ENCODE measurements at regions not wholly inside any gene's neighbourhood (a gene's known extent, or its start where the extent isn't known, plus 50 kb on each side); places are given as distances from the start of the nearest gene placed in this dataset.
A peak's percentile ranks its signal among the peaks of the same experiment; 100 is the strongest.
"Not testable (repeated sequence)": the region's sequence is repeated elsewhere in the genome, so short reads cannot be mapped to it uniquely, and the experiment has no call there.

DNA sequence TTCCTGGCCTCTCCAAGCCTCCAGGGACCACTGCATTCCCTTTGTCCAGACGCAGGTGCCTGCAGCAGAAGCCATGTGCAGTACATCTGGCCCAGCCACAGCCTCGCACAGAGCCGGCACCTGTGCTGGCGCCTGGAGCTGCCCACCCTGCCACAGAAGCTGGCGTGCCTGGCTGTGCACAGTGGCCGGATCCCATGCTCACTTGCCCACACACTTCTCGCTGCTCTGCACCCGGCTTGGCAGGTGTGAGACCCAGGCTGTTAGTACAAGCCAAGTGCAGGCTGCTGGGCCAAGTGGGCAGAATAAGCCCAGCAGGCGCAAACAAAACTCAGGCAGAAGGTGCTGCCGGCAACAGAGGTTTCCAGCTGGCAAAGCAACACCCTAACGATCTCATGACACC lies 124.5 kb upstream of the CCDC150 start:
- DNase-seq: no peak
- CTCF ChIA-PET: no interaction called here
- H3K36me3 Mint-ChIP-seq: no peaks in the 10 kb centered on the region
- H3K27me3 Mint-ChIP-seq: peaks cover 10% of the 10 kb centered on the region
- no peaks in the 10 kb centered on the region for H3K9me3 Mint-ChIP-seq
- H3K4me3 Mint-ChIP-seq: no peak overlapping the region
- no peak overlapping the region for H3K27ac Mint-ChIP-seq
- H3K4me1 Mint-ChIP-seq: no peaks in the 10 kb centered on the region

DNA sequence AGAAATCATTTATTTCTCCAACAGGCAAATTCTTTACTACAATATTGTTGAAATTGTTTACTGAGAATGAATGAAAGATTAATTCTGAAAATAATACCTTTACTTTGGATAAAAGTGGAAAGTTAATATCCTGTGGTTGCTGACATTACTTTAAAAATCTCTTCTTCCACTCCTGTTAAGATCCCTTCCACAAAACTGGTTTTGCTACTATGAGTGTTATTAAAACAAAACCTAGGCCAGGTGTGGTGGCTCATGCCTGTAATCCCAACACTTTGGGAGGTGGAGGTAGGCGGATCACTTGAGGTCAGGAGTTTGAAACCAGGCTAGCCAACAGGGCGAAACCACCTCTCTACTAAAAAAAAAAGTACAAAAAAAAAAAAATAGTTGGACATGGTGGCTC lies 123.9 kb upstream of the CCDC150 start:
- Mint-ChIP-seq H3K27me3 (peaks cover 10% of the 10 kb centered on the region), H3K4me1 (no peaks in the 10 kb centered on the region), H3K27ac (no peak overlapping the region), H3K9me3 (no peaks in the 10 kb centered on the region), H3K36me3 (no peaks in the 10 kb centered on the region), H3K4me3 (no peak overlapping the region)
- CTCF ChIA-PET: no interaction called here
- no peak for DNase-seq

DNA sequence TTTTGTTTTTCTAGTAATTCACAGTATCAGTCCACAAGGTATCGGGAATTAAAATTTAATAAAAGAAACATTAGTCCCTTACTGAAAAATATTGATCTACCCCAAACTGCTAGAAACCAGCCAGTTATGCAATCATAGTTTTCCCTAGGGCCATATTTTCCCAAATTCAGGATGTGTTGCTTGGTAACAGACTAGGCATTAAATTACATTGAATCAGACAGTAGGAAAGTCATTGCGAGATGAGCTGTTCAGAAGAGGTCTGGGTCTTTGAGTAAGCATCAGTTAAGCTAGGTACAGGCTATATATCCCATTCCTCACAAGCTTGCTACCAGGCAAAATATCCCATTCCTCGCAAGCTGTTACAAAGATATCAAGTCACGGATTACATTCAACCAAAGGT lies 123.0 kb upstream of the CCDC150 start:
- Mint-ChIP-seq H3K9me3 (no peaks in the 10 kb centered on the region), H3K4me3 (no peak overlapping the region), H3K27me3 (peaks cover 10% of the 10 kb centered on the region), H3K36me3 (no peaks in the 10 kb centered on the region), H3K27ac (no peak overlapping the region), H3K4me1 (no peaks in the 10 kb centered on the region)
- no peak for DNase-seq
- CTCF ChIA-PET: no interaction called here

DNA sequence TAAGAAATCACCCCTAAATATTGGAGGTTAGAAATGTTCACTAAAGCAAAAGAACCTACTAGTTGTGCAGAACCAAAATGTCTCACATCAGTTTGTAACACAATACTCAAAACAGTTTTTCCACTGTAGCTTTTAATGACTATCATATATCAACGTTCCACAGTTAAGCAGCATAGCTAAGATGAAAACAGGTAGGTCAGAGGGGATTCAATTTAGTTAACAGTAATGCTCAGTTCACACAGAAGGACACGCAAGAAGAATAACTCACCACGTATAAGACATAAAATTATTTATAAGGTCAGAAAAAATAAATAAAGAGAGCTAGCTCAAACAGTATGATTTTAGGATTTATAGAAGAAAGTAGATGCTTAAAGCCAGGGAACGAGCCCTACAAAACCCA lies 118.9 kb upstream of the CCDC150 start:
- Mint-ChIP-seq H3K27me3 (peaks cover 4% of the 10 kb centered on the region), H3K4me1 (no peaks in the 10 kb centered on the region), H3K9me3 (no peaks in the 10 kb centered on the region), H3K36me3 (no peaks in the 10 kb centered on the region), H3K4me3 (no peak overlapping the region), H3K27ac (no peak overlapping the region)
- DNase-seq: no peak
- CTCF ChIA-PET: no interaction called here

DNA sequence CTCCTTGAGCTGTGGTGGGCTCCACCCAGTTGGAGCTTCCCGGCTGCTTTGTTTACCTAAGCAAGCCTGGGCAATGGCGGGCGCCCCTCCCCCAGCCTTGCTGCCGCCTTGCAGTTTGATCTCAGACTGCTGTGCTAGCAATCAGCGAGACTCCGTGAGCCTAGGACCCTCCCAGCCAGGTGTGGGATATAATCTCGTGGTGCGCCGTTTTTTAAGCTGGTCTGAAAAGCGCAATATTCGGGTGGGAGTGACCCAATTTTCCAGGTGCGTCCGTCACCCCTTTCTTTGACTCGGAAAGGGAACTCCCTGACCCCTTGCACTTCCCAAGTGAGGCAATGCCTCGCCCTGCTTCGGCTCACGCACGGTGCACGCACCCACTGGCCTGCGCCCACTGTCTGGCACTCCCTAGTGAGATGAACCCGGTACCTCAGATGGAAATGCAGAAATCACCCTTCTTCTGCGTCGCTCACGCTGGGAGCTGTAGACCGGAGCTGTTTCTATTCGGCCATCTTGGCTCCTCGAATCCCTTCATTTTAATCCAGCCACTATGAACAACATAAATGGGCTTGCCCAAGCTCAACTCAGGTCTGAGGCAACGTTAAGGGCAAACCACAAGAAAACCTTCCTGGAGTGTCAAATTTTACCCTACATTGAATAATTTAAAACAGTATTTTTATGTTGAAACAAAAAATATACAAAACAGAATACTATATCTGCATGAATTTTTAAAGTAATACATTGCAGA lies 112.4 kb upstream of the CCDC150 start:
- H3K27me3 Mint-ChIP-seq, H3K4me3 Mint-ChIP-seq, H3K27ac Mint-ChIP-seq, H3K9me3 Mint-ChIP-seq, H3K36me3 Mint-ChIP-seq, DNase-seq, CTCF ChIA-PET, H3K4me1 Mint-ChIP-seq: not testable (repeated sequence)

DNA sequence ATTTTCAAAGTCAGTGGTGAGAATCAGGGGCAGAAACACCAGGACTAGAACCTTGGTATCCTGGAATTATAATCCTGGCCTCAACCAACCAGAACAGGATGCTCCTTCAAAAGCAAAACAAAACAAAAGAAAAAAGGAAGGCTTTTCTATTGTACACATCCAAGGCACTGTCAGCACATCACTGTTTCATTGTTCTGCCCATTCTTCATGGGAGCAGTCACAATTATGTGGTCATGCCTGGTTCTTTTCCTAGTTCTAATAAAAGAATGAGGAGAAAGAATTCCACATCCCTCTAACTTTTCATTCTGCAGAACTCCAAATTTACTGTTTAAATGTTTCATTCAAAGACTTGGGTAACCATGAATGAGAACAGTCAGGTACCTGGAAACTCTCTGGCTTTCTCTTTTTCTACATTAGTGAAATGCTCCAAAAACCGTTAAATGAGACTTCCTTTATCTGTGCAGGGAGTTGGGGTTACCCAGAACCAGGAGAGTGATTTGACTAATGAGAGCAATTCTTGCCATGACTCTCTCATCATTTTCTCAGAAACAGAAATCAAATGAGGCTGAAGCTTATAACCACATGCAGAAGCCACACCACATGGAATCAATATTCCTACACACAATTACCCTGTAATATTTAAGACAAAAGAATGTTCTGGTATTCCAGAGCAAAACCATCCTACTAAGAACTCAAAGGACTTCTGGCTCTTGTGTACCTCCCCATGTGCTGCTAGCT lies 110.9 kb upstream of the CCDC150 start:
- H3K4me1 Mint-ChIP-seq: peaks cover 14% of the 10 kb centered on the region

DNA sequence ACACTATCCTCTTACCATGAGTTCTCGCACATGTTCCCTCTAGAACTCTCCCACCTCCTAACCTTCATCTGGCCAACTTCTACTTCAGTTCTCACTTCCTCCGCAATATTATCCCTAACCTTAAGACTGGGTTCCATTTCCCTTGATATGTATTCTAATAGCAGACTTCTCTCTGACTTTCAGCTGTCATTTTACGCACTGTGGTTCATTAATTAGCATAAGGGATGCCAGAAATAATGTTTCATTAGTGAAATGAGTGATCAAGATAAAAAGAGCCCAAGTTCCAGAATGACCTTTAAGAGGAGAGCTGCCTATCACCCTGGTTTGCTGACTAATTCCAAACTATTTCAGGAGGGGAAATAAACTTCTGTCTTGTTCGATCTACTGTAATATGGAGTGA lies 108.6 kb upstream of the CCDC150 start:
- no peak overlapping the region for H3K4me3 Mint-ChIP-seq
- peaks cover 4% of the 10 kb centered on the region for H3K27me3 Mint-ChIP-seq
- CTCF ChIA-PET: no interaction called here
- H3K4me1 Mint-ChIP-seq: peaks cover 27% of the 10 kb centered on the region
- DNase-seq: no peak
- H3K27ac Mint-ChIP-seq: no peak overlapping the region
- no peaks in the 10 kb centered on the region for H3K36me3 Mint-ChIP-seq
- no peaks in the 10 kb centered on the region for H3K9me3 Mint-ChIP-seq

More for the DNA sequence above, 110.9 kb upstream of the CCDC150 start:
- CTCF ChIA-PET: no interaction called here
- Mint-ChIP-seq H3K36me3 (no peaks in the 10 kb centered on the region), H3K27me3 (no peaks in the 10 kb centered on the region), H3K27ac (no peak overlapping the region), H3K4me3 (no peak overlapping the region), H3K9me3 (no peaks in the 10 kb centered on the region)
- DNase-seq: no peak

DNA sequence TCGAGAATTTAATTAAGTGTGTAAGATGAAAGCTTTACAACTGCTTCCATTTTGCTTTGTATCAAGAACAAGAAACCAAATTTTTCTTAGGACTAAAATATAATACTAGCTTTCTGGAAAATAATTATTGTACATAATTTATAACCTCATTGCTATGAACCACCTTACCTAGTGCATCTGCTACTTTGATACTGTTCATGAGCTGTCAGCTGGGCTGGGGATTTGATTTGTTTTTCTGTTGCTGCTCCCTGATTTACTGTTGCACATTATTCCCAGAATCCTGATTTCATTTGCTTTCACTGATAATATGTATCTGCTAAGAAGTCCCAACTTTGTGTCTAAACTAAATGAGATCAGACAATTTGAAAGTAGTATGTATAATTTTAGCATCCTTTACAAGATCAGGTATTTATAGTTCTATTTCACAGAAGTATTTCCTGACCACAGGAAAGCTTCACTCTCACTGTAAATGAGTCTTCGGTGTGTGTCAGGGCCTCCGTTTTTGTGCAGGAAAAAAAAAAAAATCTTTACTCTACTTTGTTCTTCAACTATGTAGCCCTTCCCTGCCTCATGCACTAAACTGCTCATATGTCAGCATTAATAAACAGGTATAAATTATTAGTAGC lies 105.6 kb upstream of the CCDC150 start:
- H3K9me3 Mint-ChIP-seq: no peaks in the 10 kb centered on the region
- CTCF ChIA-PET: no interaction called here
- H3K27me3 Mint-ChIP-seq: peaks cover 17% of the 10 kb centered on the region
- no peak overlapping the region for H3K27ac Mint-ChIP-seq
- peak overlapping the region; percentile 11 for H3K4me3 Mint-ChIP-seq
- DNase-seq: no peak
- peaks cover 24% of the 10 kb centered on the region for H3K4me1 Mint-ChIP-seq
- H3K36me3 Mint-ChIP-seq: no peaks in the 10 kb centered on the region

DNA sequence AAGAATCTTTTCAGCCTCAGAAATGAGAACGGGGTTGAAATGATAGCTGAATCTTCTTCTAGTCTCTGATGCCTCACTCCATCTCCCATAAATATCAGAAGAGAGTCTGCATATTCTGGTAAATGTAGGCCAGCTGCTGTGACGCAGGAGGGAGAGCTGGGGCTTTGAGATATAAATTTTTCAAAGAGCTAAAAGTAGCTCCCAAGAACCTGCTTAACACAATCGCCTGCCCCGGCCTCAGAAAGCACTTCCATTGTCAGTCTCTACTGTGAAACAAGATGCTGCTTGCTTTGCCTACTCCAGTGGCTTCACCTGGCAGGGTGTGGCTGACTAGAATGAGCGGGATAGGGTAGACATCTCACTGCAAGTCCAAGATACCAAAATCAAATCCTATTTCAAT lies 105.0 kb upstream of the CCDC150 start:
- CTCF ChIA-PET: no interaction called here
- Mint-ChIP-seq H3K9me3 (no peaks in the 10 kb centered on the region), H3K36me3 (no peaks in the 10 kb centered on the region), H3K27ac (no peak overlapping the region), H3K4me3 (no peak overlapping the region), H3K4me1 (peaks cover 21% of the 10 kb centered on the region), H3K27me3 (peaks cover 17% of the 10 kb centered on the region)
- DNase-seq: no peak

DNA sequence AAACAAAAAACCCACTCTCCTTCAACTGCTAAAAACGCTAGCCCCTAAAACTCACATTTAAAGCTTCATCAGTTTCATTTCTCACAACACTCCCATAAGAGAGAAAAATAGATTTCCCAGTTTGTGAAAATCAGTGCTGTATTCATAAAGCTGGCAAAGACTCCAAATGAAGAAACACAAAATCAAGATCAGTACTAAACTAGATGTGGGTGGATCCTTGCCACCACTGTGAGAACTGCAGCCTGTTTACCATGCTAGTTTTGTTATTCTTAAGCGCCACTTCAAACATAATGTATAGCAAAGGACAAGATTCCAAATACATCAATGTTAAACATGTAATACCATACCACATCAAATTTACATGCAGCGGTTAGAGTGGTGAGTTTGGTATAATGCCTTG lies 104.5 kb upstream of the CCDC150 start:
- H3K27ac Mint-ChIP-seq: no peak overlapping the region
- H3K4me3 Mint-ChIP-seq: no peak overlapping the region
- H3K27me3 Mint-ChIP-seq: peaks cover 17% of the 10 kb centered on the region
- no peaks in the 10 kb centered on the region for H3K9me3 Mint-ChIP-seq
- CTCF ChIA-PET: no interaction called here
- DNase-seq: no peak
- H3K4me1 Mint-ChIP-seq: peaks cover 21% of the 10 kb centered on the region
- H3K36me3 Mint-ChIP-seq: no peaks in the 10 kb centered on the region

DNA sequence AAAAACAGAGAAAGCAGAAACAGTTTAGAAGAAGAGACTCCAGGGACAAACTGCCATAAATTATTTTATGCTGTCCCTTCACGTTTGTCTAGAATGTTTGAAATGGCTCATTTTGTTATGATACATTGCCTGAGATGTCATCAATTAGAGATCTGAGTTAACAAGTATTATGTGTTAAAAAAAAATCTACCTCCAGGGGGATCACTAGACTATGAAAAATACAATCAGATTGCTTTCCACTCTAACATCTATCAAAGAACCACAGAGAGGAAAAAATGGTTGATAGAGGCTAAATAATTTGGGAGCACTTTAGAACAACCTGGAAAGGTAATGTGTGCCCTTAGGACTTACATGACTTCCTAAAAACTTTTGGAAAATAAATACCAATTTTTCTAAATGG lies 103.8 kb upstream of the CCDC150 start:
- H3K9me3 Mint-ChIP-seq: no peaks in the 10 kb centered on the region
- peaks cover 17% of the 10 kb centered on the region for H3K27me3 Mint-ChIP-seq
- H3K27ac Mint-ChIP-seq: no peak overlapping the region
- no peak for DNase-seq
- no peak overlapping the region for H3K4me3 Mint-ChIP-seq
- CTCF ChIA-PET: no interaction called here
- peaks cover 21% of the 10 kb centered on the region for H3K4me1 Mint-ChIP-seq
- no peaks in the 10 kb centered on the region for H3K36me3 Mint-ChIP-seq

DNA sequence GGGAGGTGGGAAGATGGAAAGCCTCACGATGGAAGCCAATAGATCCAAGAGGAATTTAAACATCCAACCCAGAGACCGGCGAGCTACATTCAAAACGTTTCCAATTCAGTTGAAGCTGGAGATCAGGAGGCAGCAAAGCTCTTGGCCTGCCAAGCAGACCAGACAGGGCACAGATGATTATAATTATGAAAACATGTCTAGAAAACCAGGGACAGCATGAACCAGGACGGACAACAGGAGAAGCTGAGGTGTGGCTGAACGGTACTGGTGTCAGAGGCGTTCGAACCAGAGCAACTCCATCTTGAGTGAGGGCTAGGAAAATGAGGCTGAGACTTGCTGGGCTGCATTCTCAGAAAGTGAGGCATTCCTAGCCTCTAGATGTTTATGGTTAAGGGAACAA lies 102.2 kb upstream of the CCDC150 start:
- H3K4me1 Mint-ChIP-seq: peaks cover 21% of the 10 kb centered on the region
- no peaks in the 10 kb centered on the region for H3K9me3 Mint-ChIP-seq
- no peak overlapping the region for H3K4me3 Mint-ChIP-seq
- no peaks in the 10 kb centered on the region for H3K36me3 Mint-ChIP-seq
- DNase-seq: no peak
- peaks cover 21% of the 10 kb centered on the region for H3K27me3 Mint-ChIP-seq
- no peak overlapping the region for H3K27ac Mint-ChIP-seq
- CTCF ChIA-PET: no interaction called here

DNA sequence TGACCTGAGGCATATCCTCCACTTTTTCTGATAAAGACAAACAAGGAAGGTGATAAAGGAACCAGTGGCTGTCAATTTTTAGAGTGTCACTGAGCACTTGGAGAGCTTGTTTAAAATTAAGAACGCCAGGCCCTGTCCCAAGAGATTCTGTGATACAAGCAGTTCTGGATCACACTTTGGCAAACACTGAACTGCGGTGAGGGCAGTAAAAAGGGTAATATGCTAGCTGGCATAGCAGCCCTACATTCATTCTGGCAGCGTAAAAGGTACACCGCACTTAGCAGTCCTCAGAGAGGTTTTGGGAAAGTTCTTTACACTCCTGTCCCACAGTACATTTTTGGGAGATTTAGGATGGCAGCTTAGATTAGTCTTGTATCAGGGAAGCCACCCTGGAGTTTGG lies 101.3 kb upstream of the CCDC150 start:
- CTCF ChIA-PET: no interaction called here
- Mint-ChIP-seq H3K4me3 (no peak overlapping the region), H3K27me3 (peaks cover 21% of the 10 kb centered on the region), H3K9me3 (no peaks in the 10 kb centered on the region), H3K4me1 (peaks cover 18% of the 10 kb centered on the region), H3K27ac (no peak overlapping the region), H3K36me3 (no peaks in the 10 kb centered on the region)
- no peak for DNase-seq

DNA sequence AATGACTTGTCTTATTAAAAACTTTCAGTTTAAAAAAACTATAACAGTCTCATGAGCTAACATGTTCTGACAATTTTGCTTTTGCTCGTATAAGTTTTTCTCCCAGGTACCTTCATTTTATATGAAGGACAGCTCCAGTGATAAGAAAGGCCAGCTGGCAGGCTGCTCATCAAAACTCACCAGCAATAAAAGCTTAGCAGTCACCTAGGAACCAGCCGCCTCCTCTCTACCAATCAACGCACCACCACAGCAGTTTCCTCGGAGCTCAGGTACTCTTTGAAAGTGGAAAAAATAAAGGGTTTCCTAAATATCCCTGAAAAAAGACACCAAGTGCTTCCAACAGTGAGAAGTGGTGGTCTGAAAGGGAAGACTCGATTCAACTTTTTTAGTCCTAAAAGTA lies 100.9 kb upstream of the CCDC150 start:
- no peak for DNase-seq
- Mint-ChIP-seq H3K27ac (no peak overlapping the region), H3K4me3 (no peak overlapping the region), H3K27me3 (peaks cover 21% of the 10 kb centered on the region), H3K9me3 (no peaks in the 10 kb centered on the region), H3K36me3 (no peaks in the 10 kb centered on the region), H3K4me1 (peaks cover 13% of the 10 kb centered on the region)
- CTCF ChIA-PET: no interaction called here

DNA sequence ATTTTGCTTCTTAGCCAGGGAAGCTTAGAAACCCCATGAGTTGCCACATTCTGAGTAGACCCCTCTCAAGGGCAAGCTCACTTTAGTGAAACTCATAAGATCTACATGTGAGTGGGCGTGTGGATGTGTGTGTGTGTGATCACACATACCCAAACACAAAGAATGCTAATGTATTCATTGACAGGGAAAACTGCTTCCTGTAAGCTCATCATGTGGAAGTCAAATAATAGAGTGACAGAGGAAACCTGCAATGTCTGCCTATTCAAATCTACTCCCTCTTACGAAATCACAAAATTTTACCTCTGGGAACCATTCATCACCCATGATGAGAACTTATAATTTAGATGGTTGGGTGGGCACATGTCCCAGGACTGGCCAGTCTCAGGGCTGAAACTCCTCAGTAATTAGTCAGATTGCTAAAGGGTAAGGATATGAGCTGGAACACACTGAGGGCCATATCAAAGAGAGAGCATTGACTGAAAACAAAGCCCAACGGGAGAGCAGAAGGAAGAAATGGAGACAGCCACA lies 94.5 kb upstream of the CCDC150 start:
- Mint-ChIP-seq H3K27me3 (peaks cover 4% of the 10 kb centered on the region), H3K27ac (no peak overlapping the region), H3K4me1 (no peaks in the 10 kb centered on the region), H3K4me3 (no peak overlapping the region), H3K36me3 (no peaks in the 10 kb centered on the region), H3K9me3 (no peaks in the 10 kb centered on the region)
- DNase-seq: no peak
- CTCF ChIA-PET: no interaction called here
